Activated effector memory CD4-positive, alpha-beta T cell treated with Interleukin-2 at 50 U/mL for 16 hours (primary cell): ENCODE measurements at regions not wholly inside any gene's neighbourhood (a gene's known extent, or its start where the extent isn't known, plus 50 kb on each side); places are given as distances from the start of the nearest gene placed in this dataset.
"Not testable (repeated sequence)": the region's sequence is repeated elsewhere in the genome, so short reads cannot be mapped to it uniquely, and the experiment has no call there.

ENCODE experiments used
- DNase-seq: peaks from one replicate; pipeline ENCODE4 v3.0.0-alpha.2; 2020

- DNase-seq = no peak
Observed at GRCh38 chr5:154702477-154702876, 52.7 kb upstream of the LARP1 start.

GRCh38 chr5:154701725-154702124 lies 53.5 kb upstream of the LARP1 start:
- not testable (repeated sequence) for DNase-seq

DNA sequence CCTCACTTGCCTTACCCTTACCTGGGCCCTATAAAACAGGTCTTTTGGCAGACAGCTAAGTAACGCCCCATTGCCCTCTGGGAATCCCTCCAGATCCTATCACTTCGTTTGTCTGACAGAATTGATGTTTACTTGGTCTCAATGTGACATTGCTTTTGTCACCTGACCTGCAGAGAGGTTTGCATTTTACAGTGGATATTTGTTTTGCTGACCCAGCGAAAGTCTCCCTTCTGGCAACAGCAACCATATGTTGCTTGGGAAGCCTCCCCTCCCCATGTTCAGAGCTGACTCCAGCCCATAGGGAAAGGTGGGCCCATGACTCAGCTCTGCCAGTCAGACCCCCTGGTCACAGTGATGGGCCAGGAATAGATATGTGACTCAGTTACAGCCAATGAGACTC lies 54.0 kb upstream of the LARP1 start:
- DNase-seq = no peak

GRCh38 chr5:154700289-154700928 lies 54.8 kb upstream of the LARP1 start:
- not testable (repeated sequence) for DNase-seq

- DNase-seq = no peak
Observed at GRCh38 chr5:154698763-154699162, 56.4 kb upstream of the LARP1 start.

DNA sequence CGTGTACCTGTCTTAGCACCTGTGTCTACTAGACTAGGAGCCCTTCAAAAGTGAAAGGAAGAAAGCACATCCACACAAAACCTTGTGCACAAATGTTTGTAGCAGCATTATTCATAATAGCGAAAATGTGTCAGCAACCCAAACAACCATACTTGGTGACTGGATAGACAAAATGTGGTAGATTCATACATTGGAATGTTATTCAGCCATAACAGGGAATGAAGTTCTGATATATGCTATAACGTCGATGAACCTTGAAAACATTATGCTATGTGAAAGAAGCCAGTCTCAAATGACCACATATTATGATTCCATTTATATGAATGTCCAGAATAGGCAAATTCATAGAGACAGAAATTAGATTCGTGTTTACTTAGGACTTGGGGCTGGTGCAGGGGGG lies 57.8 kb upstream of the LARP1 start:
- no peak for DNase-seq

GRCh38 chr5:154696891-154697290 lies 58.3 kb upstream of the LARP1 start:
- no peak for DNase-seq

DNA sequence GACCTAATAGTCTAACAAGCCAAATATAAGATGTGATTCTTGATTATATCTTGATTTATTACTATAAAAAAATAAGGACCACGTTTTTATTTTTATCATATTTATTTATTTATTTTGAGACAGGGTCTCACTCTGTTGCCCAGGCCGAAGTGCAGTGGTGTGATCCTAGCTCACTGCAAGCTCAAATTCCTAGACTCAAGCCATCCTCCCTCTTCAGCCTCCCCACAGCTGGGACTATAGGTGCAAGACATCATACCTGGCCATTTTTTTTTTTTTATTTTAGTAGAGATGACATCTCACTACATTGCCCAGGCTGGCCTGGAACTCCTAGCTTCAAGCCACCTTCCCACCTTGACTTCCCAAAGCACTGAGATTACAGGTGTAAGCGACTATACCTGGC lies 61.0 kb upstream of the LARP1 start:
- no peak for DNase-seq

DNA sequence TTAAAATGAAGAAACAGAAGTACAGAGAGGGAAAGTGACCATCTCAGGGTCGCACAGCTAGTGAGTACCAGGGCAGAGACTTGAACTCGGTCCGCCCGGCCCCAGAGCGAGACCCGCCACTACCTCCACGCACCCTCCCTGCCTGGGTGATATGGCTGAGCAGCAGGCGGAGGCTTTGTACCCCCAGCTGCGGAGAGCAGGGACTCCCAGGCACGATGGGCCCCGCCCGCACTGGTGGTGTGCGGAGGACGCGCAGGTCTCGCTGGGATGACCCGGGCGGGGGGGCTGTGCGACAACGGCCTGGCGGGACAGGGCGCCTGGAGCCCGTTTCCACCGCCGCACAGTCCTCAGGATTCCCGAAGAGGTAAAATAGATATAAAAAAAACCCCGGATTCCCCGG lies 64.7 kb upstream of the LARP1 start:
- no peak for DNase-seq

DNA sequence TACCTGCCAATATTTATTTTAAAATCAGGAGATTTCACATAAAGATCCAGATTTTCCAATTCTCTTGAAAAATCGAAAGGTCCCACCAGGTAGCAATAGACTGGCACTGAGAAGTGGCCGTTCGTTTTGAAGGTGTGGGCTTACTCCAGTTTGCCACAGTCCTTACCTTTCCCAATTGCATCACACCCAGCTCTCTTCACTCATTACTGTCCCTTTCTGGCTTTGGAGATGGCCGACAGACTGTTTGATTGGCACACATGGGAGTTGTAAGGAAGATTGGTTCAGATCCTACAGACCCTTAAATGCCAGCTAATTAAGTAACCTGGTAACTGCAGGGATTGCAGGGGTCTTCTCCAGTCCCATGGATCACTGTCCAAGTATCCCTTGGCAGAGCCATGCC lies 68.7 kb upstream of the LARP1 start:
- no peak for DNase-seq

- no peak for DNase-seq
Observed at GRCh38 chr5:154683101-154683880, 71.9 kb upstream of the LARP1 start.

DNA sequence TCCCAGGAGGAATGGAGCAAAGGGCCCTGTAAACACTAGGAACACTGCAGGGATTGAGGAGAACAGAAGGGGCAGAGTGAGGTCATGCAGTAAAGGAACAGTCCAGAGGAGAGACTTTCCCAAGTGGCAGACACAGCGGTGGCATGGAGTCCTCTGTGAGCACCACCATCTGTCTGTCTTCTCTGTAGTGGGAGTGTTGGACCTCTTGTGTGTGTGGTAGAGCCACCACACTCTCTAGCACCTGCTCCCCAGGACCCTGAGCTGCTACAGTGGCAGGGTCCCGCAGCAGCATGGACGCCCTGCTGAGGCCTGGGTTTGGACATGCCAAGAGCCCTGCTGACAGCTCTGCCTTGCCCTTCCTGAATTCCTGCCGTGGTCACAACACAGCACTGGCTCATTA lies 75.7 kb upstream of the LARP1 start:
- no peak for DNase-seq

GRCh38 chr5:154677921-154678320 lies 77.3 kb upstream of the LARP1 start:
- DNase-seq = no peak

- DNase-seq = no peak
Observed at GRCh38 chr5:154676508-154676907, 78.7 kb upstream of the LARP1 start.

DNA sequence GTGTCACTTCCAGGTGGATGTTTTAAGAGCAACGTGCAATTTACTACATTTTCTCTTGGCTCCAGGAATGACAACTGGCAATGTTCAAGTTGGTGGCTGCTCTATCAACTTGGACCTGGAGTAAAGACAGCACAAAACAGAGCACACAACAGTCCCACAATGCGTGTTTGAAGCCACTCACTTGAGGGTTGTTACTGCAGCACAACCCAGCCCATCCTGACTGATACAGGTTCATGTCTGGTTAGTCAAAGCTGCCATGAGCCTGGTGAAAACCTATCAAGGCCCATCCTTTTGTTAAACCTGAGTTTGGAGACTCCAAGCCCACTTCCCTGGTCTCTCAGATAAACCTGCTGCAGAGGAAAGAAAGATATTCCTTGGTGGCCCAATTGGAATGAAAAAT lies 81.1 kb upstream of the LARP1 start:
- DNase-seq = no peak

- DNase-seq = no peak
Observed at GRCh38 chr5:154673506-154673905, 81.7 kb upstream of the LARP1 start.

DNA sequence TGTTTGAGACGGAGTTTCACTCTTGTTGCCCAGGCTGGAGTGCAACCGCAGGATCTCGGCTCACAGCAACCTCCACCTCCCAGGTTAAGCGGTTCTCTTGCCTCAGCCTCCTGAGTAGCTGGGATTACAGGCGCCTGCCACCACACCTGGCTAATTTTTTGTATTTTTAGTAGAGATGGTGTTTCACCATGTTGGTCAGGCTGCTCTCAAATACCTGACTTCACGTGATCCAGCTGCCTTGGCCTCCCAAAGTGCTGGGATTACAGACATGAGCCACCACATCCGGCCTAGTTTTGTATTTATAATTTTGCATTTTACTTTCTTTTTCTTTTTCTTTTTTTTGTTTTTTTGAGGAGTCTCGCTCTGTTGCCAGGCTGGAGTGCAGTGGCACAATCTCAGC lies 85.3 kb upstream of the LARP1 start:
- DNase-seq = not testable (repeated sequence)

- DNase-seq = no peak
Observed at GRCh38 chr5:154669402-154669801, 85.8 kb upstream of the LARP1 start.

DNA sequence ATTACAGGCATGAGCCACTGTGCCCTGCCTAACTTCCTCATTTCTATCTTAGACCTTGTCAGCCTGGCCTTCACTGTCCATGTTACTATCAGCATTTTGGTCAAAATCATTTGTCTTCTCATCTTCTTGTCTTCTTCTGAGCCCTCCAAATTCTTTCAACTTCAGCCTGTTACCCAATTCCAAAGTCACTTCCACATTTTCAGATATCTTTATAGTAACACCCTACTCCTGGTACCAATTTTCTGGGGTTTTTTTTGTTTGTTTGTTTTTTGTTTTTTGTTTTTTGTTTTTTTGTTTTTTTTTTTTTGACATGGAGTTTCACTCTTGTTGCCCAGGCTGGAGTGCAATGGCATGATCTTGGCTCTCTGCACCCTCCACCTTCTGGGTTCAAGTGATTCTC lies 90.3 kb upstream of the LARP1 start:
- DNase-seq = no peak

- no peak for DNase-seq
Observed at GRCh38 chr5:154663424-154663823, 91.8 kb upstream of the LARP1 start.

- no peak for DNase-seq
Observed at GRCh38 chr5:154654486-154655371, 100.4 kb upstream of the LARP1 start.

- DNase-seq = no peak
Observed at GRCh38 chr5:154653764-154654485, 101.3 kb upstream of the LARP1 start.

DNA sequence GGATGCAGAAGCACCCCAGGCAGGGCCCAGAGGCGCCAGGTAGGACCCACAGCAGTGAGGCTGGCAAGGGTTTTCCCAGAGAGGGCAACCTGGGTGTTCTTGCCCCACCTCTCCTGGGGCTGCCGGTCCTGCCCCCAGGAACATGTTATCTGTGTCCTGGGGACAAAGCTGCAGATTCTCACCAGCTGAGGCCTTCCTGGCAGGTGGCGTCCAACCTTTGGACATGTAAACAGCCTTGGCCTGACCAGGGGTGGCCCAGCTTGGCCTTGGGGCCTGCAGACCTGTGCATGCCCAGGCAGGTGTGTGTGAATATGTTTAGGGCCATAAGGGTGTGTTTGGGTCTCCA lies 101.8 kb upstream of the LARP1 start:
- DNase-seq = no peak
